Hepatocyte (in vitro differentiated cells): ENCODE measurements at regions not wholly inside any gene's neighbourhood (a gene's known extent, or its start where the extent isn't known, plus 50 kb on each side); places are given as distances from the start of the nearest gene placed in this dataset.

Source experiments
- CTCF ChIP-seq: fragments of 200-600 bp; sonication (generic); IDR thresholded peaks from 2 replicates; pipeline ENCODE4 v1.5.1; 2016; ENCODE audit warnings: antibody characterized with exemption, mild to moderate bottlenecking; ENCODE audit not compliant: poor library complexity
- EZH2 ChIP-seq: fragments of 200-600 bp; sonication (generic); IDR thresholded peaks from 2 replicates; pipeline ENCODE4 v1.6.1; 2016; ENCODE audit warnings: antibody characterized with exemption, mild to moderate bottlenecking, borderline replicate concordance

- TF ChIP-seq CTCF (no peak), EZH2 (no peak)
Observed at GRCh38 chr18:22767653-22768052, 165.5 kb upstream of the RBBP8 start.
